ENCODE measurements at regions not wholly inside any gene's neighbourhood (a gene's known extent, or its start where the extent isn't known, plus 50 kb on each side); places are given as distances from the start of the nearest gene placed in this dataset.
"Not testable (repeated sequence)": the region's sequence is repeated elsewhere in the genome, so short reads cannot be mapped to it uniquely, and the experiment has no call there.

DNA sequence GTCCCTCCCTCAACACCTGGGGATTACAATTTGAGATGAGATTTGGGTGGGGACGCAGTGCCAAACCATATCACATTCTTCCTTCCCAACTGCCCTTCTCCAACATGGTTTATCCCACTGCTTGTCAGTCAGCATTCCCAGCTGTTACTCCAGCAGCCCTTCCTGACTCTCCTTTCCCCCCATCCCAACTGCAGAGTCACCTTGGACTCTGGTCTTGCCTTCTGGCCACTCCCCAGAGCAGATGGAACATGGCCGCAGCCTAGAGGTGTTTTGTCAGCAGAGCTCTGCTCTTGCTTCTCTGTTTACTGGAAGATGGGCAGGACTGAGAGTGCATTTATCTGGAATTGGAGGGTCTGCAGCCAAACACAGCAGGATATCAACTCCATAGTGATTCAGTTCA lies 51.2 kb upstream of the MEX3C start:
- DNase-seq = no peak

DNA sequence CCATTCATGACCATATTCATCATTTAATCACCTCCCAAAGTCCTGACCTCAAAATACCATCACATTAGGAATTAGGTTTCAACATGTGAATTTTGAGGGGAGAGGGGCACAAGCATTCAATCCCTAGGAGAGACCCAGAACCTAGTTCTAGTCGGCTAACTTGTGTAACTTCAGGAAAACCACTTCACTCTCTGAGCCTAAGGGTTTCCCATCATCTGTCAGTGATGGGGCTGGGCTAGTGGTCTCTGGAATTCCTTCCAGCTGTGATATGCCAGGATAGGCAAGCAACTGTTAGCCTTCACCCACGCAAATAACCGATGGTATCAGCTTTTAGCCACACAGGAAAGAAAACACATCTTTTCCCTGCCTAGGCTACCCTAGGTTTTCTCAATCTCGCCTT lies 52.5 kb upstream of the MEX3C start:
- no peak for DNase-seq

DNA sequence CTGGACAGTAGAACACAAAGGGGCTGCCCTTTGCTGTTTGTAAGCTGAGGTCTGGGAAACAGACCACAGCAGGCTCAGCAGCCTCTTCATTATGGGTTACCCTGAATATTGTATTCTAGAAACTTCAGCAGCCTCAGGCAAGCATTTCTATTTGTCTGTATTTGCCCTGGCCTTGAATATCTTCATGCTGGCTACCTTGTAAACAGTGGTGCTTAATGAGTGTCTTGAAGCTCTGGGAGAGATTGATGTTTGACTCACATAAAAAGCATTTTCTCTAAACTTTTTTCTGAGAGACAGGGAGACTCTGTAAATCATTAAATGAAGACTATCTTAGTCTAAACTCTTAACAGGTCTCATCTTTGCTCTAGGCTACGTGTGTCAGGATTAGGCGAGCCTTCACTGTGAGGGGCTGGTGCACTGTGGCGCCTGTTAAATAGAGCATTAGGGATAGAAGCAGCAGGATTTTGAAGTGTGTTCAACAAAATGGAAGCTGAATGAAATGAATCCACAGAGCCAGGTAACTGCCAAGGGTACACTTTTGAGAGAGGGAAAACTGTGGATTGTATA lies 53.1 kb upstream of the MEX3C start:
- no peak for DNase-seq

DNA sequence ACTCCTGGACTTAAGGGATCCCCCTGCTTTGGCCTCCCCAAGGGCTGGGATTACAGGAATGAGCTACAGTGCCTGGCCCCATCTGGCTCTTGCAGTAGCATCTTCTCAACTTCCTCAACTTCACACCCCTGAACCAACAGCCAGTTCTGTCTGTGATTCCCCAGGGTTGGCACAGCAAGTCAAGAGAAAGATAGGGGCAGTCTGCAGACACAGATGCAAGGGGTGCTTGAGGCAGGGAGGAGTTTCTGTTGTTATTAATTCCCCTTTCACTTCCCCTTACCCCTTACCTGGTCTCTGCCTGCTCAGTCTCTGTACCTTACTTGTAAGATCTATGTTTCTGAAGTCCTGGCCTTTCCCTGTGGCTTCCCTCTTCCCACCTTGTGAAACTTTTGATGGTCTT lies 54.1 kb upstream of the MEX3C start:
- DNase-seq = no peak

DNA sequence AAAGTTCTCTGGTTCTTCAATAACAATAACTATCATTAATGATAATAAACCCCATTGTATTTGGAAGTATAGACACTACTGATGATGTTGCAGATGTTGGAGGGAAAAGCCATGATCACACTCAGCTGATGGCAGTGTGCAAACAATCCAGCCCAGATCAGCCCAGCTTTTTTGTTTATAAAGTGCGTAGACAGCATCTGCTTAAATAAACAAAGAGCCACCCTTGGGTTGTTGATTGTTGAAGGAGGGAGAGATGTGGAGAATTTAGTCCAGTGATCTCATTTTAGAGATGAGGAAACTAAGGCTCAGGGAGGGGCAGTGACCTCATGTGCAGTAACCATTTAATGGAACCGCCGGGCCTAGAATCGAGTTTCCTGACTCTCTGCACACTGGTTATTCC lies 56.0 kb upstream of the MEX3C start:
- DNase-seq = no peak

DNA sequence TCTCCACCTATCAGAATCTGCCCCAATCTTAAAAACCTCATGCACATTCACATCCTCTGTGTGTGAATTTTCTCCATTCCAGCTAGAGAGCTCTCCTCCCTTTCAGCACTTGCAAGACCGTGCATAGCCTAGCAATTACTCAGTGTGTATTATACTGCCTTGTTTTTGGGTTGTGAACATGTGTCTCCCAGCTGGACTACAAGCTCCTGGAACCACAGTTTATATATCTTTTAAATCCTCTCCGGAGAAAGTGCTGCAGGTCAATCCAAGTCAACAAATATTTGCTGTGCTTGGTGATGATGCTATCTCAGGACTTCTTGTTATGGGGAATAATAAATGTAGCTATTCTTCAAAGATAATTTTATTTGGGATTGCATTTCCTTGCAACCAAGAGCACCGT lies 58.2 kb upstream of the MEX3C start:
- DNase-seq = no peak

DNA sequence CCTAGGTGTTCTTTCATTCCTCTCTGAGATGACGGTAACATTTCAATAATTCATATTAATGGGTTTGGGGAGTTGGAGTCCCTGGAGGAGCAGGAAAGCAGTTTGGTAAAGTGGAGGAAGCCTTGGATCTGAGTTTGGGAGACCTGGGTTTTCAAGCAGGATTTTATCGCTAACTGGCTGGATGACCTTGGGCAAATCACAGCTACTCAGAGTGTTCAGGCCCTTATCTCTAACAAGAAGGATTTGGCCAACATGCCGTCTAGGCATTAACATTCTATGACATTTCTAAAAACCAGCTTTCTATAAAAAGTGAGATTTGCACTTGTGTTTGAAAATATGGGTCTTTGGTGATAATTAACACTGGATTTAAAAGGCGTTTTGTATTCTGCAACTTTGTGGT lies 59.7 kb upstream of the MEX3C start:
- no peak for DNase-seq

DNA sequence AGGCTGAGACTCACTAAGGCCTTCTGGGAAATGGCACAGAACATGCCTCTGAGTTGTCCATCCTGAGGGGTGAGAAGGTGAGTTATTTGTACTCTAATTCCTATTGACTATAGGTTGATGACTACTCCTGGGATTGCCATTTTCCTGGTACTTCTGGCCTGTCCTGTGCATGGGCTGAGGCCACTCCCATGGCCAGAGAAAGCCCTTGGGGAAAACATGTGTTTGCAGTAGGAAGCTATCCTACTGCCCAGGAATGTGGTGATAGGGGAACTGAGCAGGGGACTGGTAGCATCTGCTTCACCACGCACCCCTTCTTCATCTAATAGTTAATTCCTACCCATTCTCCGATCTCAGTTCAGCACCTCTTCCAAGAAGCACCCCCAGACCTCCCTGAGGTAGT lies 62.6 kb upstream of the MEX3C start:
- DNase-seq = no peak

DNA sequence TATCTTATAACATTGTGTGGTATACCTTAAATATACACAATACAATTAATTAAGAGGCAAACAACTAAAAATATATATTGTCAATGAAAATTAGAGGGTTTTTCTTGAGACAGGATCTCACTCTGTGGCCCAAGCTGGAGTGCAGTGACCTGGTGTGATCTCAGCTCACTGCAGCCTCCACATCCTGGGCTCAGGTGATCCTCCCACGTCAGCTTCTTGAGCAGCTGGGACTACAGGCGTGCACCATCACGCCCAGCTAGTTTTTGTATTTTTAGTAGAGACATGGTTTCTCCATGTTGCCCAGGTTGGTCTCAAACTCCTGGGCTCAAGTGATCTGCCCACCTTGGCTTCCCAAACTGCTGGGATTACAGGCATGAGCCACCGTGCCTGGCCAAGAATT lies 68.6 kb upstream of the MEX3C start:
- not testable (repeated sequence) for DNase-seq

DNA sequence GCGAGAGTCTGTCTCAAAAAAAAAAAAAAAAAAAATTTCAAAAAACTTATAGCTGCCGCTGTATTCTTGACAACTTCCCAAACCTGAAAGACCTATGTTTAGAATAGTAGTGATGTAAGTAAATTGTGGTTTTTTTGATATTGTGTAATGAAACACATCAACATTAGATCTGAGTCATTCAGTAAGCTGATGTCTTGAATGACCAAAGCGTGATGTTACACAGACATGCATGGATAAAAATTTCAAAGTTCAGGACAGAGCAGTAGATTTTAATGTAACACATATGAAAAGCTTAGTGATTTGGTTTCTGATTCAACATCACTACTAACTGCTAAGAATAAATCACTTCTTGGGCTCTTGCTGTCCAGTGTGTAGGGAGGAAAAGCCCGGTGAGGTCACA lies 69.3 kb upstream of the MEX3C start:
- DNase-seq = no peak

DNA sequence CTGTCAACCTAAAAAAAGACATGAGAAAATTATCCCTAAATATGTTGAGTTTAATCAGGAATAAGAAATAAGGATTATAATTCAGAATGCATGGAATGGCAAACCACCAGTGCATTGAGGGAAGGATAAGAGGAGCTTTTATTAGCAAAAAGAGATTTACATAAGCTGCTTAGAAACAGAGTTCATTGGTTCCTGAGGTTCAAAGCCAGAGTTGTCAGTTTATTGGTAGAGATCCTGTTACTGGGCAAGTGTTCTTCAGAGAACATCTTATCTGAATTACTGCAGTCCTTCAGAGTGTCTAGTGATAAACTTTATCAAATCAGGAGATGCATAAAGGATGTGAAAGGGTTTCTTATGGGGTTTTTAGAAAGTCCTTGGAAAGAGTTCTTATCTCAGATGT lies 76.0 kb upstream of the MEX3C start:
- DNase-seq = no peak

DNA sequence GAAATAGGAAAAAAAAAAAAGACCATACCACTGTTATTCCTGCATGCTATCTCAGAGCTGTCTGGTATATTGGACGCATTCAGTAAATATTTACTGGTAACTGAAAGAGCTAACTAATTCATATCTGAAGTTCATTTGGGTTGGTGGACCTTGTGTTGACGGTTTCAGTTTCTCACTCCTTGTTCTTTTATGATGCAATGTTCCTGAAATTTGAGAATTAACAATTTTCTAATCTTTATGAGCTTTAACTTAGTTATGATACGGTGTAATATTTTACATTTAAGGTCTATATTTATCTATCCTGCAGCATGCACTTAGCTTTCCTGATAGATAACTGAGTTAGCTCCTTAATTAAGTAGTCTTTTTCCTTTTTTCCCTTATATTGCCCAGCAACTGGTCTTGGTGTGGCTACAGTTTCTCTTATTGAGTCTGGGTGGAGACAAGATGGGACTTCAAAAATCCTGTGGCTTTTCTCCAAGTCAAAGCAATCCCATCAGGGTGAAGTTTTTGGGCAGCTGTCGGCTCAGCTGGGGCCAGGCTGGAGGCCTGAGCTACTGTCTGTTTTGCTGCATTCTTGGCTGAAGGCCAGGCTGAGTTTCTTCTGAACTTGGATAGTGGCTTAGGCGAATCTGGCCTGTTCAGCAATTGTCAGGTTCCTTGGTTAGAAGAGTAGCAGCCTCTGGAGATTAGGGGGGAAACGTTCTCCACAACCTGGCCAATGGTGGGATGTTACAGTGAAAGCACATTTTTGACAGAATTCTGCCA lies 78.4 kb upstream of the MEX3C start:
- DNase-seq = no peak

DNA sequence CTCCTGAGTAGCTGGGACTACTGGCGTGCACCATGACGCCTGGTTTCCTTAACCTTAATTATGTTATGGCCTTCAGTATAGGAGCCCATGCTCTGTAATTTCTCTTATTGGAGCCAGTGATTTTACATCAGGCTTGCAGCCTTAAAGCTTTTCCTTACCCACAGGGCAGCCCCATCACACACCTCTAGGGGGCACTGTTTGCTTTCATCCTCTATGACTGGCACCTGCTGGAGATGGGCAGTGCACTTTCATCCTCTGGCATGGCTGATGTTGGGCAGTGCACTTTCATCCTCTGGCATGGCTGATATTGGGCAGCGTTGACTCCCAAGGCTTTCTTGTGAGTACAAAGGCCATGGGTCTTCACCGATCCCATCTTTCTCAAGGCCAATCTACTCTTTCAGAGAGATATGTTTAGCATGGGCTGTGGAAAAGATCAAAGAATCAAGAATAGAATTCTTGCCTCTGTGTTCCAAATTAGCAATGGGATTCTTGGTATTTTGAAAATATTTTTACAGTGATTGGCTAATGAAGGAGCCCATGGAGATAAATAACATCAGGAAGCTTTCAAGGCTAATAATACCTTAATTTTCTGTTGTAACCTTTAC lies 80.7 kb upstream of the MEX3C start:
- peak; percentile 36 for DNase-seq

DNA sequence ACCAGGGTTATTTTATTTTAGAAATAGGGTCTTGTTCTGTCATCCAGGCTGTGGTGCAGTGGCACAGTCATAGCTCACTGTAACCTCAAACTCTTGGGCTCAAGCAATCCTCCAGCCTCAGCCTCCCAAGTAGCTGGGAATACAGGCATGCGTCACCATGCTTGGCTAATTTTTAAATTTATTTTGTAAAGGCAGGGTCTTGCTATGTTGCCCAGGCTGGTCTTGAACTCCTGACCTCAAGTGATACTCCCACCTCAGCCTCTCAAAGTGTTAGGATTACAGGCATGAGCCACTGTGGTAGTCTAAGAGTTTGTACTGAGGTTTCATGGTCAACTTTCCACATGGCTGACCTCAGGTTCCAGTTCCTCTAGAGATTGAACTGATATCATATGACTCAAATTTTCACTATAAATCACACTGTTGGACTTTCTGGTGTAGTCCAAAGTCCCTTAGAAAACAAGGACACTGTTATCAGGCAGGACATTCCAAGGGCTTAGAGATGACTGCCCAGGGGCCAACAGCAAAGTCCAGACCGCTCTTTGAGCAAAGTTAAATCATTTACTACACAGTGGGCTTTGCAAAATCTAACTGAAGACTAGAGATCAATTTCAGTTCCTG lies 82.0 kb upstream of the MEX3C start:
- DNase-seq = no peak

DNA sequence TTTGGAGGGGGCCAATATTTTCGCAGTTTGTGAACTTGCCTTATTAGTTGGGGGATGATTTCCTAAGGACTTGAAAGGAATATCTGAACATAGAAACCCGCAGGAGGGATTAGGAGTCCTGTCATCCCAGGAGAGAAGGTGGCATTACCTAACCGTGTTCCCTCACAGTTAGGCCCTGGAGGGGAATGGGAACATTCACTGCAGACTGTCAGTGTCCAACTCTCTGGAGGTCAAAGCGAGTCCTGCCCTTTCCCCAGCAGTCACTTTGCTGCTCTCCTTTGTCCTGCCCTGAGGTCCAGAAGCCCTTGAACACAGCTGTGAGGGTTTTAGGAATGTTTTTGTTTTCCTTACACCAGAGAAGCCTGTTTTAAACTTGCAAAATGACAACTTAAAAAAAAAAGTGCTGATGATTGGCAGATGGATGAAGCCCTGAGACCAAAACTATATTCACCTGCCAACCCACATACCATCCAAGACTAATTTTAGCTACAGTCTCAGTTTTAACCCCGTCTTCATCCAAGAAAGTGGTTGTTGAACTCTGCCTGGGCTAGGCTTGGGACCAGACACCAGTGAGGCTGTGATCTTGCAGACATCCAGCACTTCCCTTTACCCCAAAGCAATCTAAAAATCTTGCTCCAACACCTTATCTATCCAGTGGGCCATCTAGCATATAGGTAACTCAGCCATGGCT lies 90.5 kb upstream of the MEX3C start:
- DNase-seq = no peak

DNA sequence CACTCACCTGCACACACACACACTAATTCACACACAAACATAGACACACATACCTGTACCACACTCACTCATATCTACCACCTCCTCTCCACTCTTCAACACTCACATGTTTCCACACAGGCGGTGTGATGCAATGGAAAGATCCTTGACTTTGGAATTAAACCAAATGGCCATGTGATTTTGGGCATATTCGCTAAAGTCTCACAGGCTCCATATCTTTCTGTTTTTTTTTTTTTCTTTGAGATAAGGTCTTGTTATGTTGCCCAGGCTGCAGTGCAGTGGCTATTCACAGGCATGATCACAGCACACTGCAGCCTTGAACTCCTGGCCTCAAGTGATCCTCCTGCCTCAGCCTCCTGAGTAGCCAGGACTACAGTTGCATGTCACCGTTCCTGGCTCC lies 91.1 kb upstream of the MEX3C start:
- DNase-seq = no peak

DNA sequence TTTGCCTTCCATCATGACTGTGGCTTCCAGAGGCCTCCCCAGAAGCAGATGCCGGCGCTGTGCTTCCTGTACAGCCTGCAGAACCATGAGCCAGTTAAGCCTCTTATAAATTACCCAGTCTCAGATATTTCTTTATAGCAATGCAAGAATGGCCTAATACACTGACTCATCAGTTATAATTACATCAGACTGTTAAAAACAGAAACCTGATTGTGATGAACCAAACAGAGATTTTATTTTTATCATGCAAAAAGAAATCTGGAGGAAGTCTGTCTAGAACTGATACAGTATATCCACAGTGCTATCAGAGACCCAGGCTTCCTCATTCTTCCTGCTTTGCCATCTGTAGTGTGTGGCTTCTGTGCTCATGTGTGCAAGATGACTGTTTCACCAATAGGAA lies 93.4 kb upstream of the MEX3C start:
- no peak for DNase-seq

DNA sequence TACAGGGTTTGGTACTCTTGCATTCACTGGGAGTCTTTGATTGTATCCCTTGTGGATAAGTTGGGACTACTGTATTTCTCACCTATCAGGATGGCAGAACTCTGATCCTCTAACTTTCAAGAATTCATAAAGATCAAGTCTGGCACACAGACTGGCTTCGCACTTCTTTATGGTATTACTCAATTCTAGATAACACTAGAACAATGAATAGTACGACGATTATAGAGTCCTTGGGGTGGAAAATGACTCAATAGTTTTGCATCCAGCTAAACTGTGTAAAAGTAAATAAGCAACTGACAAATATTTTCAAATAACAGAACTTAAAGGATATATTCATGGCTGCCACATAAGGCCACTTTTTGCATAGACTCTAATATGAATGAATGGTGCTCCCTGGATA lies 103.4 kb upstream of the MEX3C start:
- DNase-seq = no peak

DNA sequence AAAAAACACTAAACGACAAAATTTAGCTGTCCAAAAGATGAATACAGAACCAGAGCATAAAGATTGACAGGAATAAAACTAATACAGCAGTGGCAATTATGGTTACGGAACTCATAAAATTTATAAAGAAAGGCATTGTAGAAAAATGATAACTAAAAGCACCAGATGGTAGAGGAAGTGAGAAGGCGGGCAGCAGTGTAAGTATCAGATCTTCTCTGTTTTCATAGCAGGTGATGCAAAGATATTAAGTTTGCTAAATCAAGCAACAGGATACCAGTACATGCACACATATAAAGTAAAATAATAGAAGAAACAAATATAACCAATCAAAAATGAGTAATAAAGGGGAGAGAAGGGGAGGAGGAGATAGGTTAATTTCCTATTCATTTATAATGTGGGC lies 103.9 kb upstream of the MEX3C start:
- DNase-seq = no peak

DNA sequence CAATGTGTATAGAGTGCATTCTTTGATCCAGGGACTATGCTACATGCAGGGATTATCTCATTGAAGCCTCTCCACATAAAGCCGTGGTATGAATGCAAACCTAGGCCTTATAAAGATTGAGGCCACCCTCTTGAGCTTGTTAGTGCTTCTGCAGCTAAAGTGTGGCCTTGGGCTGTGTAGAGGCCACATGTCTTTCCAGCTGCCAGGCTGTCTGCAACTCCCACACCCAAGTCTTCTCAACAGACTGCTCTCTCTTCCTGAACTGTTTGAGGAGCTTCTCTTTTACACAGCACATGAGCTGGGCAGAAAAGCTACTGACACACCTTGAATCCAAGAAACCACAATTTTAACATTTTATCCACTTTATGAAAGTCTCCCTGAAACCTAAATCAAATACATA lies 119.2 kb upstream of the MEX3C start:
- DNase-seq = no peak

DNA sequence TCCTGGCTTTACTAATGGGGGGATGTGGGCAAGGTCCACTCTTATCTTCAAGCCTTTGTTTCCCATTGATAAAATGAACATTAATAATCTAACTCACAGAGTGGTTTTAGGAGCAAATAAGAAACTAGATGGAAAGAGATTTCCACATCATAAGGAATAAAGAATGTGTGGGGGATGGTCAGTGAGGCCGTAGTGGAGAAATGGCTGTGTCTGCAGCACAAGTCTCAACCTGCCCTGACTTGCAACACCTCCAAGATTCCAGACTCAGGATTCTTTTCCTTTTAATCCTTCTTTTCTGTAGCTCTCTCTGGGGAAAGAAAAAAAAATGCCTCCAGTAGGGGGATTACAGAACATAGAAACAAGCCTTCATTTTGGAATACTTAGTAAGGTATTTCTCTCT lies 124.2 kb upstream of the MEX3C start:
- DNase-seq = no peak

DNA sequence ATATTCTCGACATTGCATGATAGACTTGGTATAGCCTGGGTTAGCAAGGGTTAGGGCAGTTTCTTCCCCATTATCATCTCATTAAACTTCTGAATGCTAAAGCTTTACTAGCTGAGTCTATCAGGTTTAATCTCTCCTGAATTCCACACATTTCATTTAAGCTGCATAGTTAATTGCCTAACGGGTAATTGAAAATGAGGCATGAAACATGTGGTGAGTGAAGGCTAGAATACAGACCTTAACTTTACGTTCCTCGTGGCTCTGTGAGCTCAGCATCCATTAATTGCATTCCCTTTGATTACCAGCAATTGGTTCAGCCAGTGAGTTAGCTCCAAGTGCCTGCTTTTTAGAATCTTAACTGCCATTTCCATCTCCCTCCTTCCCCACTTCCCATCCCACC lies 126.5 kb upstream of the MEX3C start:
- no peak for DNase-seq

DNA sequence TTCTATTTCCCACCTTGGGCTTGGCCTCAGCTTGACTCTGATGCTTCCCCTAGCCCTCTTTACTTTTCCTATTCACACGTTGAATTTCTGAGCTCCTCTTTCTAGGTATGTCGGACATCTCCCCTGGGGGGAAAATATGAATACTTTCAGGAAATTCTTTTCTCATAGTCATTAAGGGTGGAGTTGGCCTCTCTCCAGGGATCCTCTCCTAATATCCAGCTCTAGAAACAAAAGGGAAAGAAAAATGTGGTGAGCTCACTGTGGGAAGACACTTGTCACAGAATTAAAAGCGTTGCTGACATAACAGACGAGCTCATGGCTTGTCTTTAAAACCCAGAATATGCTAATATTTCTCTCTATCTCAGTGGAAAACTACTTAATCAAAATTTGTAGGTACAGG lies 132.7 kb upstream of the MEX3C start:
- DNase-seq = no peak

DNA sequence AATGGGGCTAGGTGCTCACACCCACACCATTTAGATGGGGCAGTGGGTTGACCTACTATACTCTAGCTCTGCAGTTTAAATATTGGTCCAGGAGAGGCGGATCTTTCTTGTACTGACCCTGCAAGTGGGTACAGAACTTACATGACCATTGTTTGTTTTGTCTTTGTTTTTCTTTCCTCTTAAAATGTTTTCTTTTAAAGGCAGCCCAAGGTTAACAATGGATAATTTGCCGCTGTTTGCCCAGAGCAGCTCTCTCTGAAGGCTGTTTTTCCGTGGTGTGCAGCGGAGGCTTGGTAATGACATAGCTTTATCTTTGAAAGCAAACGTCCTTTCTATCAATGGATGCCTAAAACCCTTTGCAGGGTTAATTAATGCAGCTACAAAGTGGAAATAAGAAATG lies 133.3 kb upstream of the MEX3C start:
- no peak for DNase-seq
